GM12865 (cell line): ENCODE measurements at regions not wholly inside any gene's neighbourhood (a gene's known extent, or its start where the extent isn't known, plus 50 kb on each side); places are given as distances from the start of the nearest gene placed in this dataset.

Experiments
- DNase-seq: peaks from one replicate; pipeline ENCODE4 v3.0.0; 2010; ENCODE audit warnings: low read depth
- H3K4me3 ChIP-seq: 2 replicates; pipeline ENCODE4 v1.5.1; 2011; ENCODE audit warnings: mild to moderate bottlenecking, low read depth, low read length, control low read depth
- CTCF ChIP-seq: IDR thresholded peaks from 2 replicates; pipeline ENCODE4 v1.5.1; 2011; ENCODE audit warnings: low read length, control low read depth, low read depth, inconsistent platforms; ENCODE audit not compliant: insufficient read depth; ENCODE audit errors: missing control alignments

DNA sequence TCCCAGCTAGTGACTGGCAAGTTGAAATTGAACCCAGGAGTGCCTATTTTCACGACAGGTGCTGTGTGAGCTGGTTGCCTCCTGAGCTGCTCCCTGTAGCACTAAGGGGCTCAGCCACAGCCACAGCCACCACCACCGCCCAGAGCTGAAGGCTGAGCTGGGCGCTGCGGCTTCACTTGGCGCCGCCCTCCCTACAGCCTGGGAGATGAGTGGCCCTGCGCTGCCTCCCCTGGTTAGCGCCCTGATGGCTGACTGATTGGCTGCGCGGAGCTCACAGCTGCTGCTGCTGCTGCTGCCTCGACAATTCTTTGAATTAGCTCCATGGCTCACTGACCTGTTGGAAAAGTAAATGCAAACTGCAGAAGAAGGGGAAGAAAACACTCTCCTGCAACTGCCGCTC lies 91.8 kb upstream of the TMEM132E start:
- no peak for DNase-seq
- TF ChIP-seq CTCF = no peak
- H3K4me3 ChIP-seq = no peak overlapping the region

- DNase-seq = no peak
- no peak for TF ChIP-seq CTCF
- H3K4me3 ChIP-seq = no peak overlapping the region
Measured at GRCh38 chr17:34486761-34487160, 92.6 kb upstream of the TMEM132E start.

DNA sequence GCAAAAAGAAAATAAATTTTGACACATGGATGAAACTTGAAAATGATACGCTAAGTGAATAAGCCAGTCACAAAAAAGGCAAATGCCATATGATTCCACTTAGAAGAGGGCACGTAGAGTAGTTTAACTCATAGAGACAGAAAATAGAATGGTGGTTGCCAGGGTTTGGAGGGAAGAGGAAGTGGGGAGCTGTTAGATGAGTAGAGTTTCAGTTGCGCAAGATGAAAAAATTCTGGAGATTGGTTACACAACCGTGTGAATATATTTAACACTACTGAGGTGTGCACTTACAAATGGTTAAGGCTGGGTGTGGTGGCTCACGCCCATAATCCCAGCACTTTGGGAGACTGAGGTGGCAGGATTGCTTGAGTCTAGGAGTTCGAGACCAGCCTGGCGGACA lies 93.4 kb upstream of the TMEM132E start:
- H3K4me3 ChIP-seq = no peak overlapping the region
- DNase-seq = peak; percentile 12
- TF ChIP-seq CTCF = no peak

- no peak overlapping the region for H3K4me3 ChIP-seq
- no peak for DNase-seq
- TF ChIP-seq CTCF = no peak
Measured at GRCh38 chr17:34484193-34484733, 95.1 kb upstream of the TMEM132E start.

- no peak for DNase-seq
- TF ChIP-seq CTCF = no peak
- H3K4me3 ChIP-seq = no peak overlapping the region
Measured at GRCh38 chr17:34482730-34483129, 96.7 kb upstream of the TMEM132E start.

GRCh38 chr17:34481779-34482178 lies 97.6 kb upstream of the TMEM132E start:
- DNase-seq = no peak
- TF ChIP-seq CTCF = no peak
- no peak overlapping the region for H3K4me3 ChIP-seq

- H3K4me3 ChIP-seq = no peak overlapping the region
- TF ChIP-seq CTCF = no peak
- no peak for DNase-seq
Measured at GRCh38 chr17:34479371-34479770, 100.0 kb upstream of the TMEM132E start.
